ENCODE measurements at regions not wholly inside any gene's neighbourhood (a gene's known extent, or its start where the extent isn't known, plus 50 kb on each side); places are given as distances from the start of the nearest gene placed in this dataset.
A peak's percentile ranks its signal among the peaks of the same experiment; 100 is the strongest.

- DNase-seq (ENCODE audit: low read depth, low spot score), result peak; percentile 31
Measured at GRCh38 chr14:22478670-22479069, 110.4 kb downstream of the DAD1 start.

DNA sequence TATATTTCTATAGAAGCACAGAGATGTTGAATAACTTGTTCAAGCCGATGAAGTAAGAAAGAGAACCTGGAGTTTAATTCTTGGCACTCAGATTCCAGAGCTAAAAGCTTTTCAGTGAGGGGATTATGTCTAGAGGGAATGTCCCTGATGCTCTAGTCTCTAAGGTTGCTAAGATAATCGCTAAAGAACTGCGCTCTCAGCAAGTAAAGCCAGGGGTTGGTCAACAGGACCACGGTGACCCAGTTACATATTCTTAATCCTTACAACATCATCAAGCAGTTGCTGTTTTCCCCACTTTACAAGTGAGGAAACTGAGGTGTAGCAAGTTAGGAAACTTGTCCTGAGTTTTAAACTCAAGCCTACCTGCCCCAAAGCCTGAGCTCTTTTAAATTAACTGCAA is 110.8 kb downstream of the DAD1 start:
- DNase-seq (ENCODE audit: low read depth, low spot score), result no peak

DNA sequence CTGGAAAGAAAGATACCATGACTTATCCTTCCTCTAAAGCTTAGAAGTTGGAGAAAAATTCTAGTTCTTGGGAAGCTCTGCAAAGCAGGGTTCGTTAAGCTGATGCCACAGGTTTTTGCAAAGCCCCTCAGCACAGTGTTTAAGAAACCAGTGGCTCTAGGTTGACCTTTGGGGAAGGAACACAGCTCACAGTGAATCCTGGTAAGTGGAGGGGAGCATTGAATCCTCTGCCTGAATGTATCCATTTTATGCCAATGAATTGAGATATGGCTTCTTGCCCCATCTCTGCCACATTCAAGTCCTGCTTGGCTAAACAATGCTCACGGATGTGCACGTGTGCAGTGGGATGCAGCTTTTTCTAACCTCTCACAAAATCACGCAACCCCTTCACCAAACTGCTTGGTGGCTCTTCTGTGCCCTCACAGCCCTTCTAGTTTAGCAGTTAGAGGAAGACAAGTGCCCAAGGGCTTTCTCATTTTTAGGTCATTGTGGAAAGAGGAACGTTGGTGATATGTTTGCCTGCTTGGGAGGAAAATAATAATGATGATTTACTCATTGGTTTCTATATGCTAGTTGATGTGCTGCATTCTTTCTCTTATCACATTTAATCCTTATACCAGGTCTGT is 111.3 kb downstream of the DAD1 start:
- no peak for DNase-seq (ENCODE audit: low read depth, low spot score)

DNA sequence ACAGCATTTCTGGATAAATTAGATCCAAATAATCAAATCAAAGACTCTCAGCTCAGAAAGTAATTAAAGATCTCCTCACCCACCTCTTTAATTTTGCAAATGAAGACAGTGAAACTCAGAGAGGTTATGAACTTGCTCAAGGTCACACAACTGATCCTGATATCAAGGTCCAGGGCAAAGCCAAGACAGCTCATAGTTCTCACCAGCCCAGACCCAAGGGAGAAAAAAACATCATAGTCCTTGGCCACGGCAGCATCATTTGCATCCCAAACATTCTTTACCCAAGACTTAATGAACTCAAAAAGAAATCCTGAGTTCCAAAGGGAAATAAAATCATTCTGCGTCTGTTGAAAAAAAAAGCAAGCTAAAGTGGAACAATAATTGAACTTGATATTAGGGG is 112.1 kb downstream of the DAD1 start:
- DNase-seq (ENCODE audit: low read depth, low spot score), result peak; percentile 42

GRCh38 chr14:22476005-22476751 is 112.8 kb downstream of the DAD1 start:
- DNase-seq (ENCODE audit: low read depth, low spot score), result no peak

GRCh38 chr14:22475381-22475780 is 113.6 kb downstream of the DAD1 start:
- DNase-seq (ENCODE audit: low read depth, low spot score), result no peak

- DNase-seq (ENCODE audit: low read depth, low spot score), result no peak
Measured at GRCh38 chr14:22474730-22475351, 114.2 kb downstream of the DAD1 start.

- DNase-seq (ENCODE audit: low read depth, low spot score), result peak; percentile 77
Measured at GRCh38 chr14:22472935-22473854, 115.8 kb downstream of the DAD1 start.

GRCh38 chr14:22472466-22472865 is 116.6 kb downstream of the DAD1 start:
- no peak for DNase-seq (ENCODE audit: low read depth, low spot score)

DNA sequence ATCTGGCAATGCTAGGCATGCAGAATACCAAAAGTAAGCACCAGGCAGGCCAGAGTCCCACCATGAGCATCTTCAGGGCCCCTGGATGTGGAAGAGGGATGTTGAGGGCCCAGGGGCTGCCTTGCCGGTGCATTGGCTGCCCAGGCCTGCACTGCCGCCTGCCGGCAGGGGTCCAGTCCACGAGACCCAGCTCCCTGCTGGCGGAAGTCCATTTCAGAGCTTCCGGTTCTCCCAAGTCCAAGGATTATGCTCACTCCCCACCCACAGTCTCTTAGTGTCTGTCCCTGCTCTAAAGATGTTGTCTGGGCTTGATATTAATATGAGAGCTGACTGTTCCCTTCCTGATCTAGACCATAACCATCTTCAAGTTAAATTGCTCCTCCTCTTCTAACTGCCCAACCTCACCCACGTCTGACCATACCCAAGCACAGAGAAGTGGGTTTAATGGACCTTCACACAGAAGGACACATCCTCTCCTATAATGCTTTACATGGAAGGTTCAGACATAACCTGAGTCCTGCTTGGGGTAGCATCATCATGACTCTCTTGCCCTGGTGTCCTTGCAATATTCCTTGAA is 117.4 kb downstream of the DAD1 start:
- peak; percentile 73 for DNase-seq (ENCODE audit: low read depth, low spot score)

GRCh38 chr14:22469538-22470303 is 119.3 kb downstream of the DAD1 start:
- no peak for DNase-seq (ENCODE audit: low read depth, low spot score)

- DNase-seq (ENCODE audit: low read depth, low spot score), result no peak
Measured at GRCh38 chr14:22468830-22469229, 120.2 kb downstream of the DAD1 start.

DNA sequence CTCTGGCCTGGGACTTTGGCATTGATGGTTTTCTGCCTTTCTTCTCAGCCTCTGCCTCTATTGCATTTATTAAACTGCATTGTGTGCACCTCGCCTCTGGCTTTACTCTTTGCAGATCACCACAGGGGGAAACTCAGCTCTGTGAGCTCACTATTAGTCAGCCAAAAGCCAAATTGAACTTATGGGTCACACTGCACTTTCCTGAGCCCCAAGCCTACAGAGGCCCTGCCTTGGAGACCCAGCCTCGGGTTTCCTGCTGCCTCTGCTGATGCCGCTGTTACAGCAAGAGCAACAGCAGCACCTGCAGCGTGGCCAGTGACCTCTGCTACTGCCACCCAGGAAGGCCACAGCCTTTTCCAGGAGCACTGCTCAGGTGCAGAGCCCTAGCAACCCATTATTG is 122.5 kb downstream of the DAD1 start:
- DNase-seq (ENCODE audit: low read depth, low spot score), result no peak

DNA sequence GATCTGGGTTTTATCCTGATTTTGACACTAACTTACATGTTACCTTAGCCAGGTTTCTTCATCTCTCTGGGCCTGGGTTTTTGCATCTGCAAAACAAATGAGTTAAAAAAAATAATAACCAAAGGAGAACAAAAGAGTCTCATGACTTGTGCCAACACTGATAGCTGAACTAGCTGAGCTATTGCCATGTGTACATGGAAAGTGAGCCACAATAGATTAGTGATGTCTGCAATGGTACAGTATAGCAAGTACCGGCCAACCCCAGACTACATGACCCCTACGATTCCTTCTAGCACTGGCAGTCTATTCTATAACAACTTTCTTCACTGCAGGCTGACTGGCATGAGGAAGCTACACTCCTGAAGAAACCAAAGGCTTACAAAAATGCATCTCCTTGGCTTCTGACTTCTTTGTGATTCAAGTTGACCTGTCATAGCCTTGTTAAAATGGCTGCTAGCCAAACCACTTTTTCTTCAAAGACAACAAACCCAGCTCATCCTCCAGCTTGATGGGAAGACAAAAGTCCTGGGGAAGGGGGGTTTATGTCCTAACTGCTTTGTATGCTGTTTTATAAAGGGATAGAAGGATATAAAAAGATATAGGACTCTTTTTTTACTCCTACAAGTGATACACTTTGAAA is 123.7 kb downstream of the DAD1 start:
- no peak for DNase-seq (ENCODE audit: low read depth, low spot score)

DNA sequence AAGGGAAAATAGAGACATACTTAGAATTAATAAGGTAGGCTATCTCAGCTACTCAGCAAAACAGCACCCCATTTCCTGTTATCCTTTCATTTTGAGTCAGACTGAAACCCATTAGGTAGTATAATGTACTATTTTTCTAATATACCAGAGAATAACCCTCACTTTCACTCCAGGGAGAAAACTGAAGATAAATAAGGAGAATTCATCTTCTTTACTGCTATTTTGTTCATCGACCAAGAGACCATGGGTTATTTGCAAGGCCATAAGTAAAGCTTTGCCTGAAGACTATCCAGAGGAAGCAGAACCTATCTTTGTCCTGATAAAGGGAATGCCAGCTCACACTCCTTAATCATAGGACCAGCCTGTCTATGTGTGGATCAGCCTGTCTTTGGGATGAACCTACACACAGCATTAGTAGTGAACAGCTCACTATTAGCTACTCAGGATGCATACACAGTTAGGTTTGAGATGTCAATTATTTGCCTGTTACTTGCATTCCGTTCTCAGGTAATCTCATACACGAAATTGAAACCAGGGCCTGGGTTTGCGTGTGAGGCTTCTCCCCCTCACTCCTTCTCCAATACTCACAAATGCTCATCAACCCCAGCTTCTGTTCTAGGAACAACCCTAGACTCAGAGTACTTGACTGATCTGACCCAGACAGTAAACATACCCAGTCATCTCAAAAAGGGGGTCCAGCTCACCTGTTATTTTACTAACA is 124.4 kb downstream of the DAD1 start:
- no peak for DNase-seq (ENCODE audit: low read depth, low spot score)

DNA sequence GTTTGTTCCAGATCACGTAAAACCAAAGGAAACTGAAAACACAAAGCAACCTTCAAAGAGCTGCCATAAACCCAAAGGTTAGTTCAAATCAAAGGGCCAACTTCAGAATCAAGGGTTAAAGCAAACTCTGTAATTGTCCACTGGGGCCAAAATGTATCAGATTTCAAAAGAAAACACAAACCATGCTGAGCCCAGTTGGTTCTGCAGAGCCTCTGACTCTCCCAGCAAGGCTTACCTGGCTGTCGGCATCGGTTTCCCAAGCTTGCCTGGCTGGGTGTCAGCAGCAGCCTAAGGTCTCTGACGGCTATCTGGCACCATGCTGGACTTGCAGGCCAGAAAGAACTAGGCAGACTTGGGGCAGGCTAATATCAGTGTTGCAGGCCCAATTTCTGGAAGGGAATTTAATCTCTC is 125.3 kb downstream of the DAD1 start:
- no peak for DNase-seq (ENCODE audit: low read depth, low spot score)

DNA sequence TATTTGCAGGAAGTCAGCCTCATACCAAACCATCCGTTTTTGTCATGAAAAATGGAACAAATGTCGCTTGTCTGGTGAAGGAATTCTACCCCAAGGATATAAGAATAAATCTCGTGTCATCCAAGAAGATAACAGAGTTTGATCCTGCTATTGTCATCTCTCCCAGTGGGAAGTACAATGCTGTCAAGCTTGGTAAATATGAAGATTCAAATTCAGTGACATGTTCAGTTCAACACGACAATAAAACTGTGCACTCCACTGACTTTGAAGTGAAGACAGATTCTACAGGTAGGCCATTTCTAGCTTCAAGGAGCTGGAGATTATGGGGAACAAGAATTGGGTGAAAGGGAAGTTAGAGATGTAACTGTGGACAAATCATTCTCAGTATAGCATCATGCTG is 126.1 kb downstream of the DAD1 start:
- DNase-seq (ENCODE audit: low read depth, low spot score), result no peak

DNA sequence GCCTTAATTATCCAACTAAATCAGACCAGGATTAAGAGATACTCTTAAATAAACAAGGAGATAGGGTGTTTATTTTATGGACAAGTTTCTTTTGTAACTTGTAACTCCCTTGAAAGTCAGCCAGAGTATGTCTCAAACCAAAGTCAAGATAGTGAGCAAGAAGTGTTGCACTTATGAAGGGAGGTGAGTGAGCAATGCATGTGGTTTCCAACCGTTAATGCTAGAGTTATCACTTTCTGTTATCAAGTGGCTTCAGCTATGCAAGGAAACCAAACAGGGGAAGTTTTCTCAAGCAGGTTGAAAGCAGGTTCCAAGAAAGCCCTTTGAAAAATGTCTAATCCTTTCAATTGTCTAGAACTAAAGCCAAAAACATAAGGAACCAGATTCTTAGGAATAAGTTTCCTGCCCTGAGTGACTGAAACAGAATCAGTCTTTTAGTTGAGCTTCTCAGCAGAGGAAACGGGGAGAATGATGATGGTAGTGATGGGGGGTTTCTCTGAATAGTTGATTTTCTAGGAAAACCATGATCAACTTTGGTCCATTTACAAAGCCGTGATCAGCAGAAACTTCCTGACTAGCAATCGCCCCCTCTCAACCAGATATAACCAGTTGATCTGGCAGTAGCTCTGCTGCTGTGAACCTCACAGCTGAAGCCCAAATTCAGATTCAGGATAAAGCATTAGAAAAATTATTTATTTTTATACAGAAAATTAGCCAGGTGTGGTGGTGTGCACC is 128.4 kb downstream of the DAD1 start:
- peak; percentile 69 for DNase-seq (ENCODE audit: low read depth, low spot score)

GRCh38 chr14:22458737-22459136 is 130.3 kb downstream of the DAD1 start:
- DNase-seq (ENCODE audit: low read depth, low spot score), result no peak
